CD4-positive, alpha-beta T cell treated with Interleukin-6 for 4 hours (primary cell): ENCODE measurements at regions not wholly inside any gene's neighbourhood (a gene's known extent, or its start where the extent isn't known, plus 50 kb on each side); places are given as distances from the start of the nearest gene placed in this dataset.
"Not testable (repeated sequence)": the region's sequence is repeated elsewhere in the genome, so short reads cannot be mapped to it uniquely, and the experiment has no call there.

ENCODE experiments used
- DNase-seq: peaks from one replicate; pipeline ENCODE4 v3.0.0-alpha.2; 2020; ENCODE audit warnings: mixed read lengths

DNA sequence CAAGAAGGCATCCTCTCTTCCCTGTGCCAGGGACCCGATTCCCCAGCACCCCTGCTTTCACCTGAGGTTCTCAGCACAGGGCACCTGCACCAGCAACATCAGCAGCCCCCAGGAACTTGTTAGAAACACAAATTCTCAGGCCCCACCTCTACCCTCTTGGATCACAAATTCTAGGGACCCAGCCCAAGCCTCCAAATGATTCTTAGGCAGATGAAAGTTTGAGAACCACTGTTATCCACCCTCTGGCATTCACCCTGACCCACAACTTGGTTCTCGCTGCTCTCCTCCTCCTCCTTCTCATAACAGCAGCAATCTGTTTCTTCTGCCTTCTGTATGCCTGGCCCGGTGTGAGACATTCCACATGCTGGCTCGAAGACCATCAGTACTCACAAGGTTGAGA is 60.3 kb upstream of the HIVEP3 start:
- DNase-seq = no peak

GRCh38 chr1:41977326-41977725 is 58.6 kb upstream of the HIVEP3 start:
- DNase-seq = no peak

DNA sequence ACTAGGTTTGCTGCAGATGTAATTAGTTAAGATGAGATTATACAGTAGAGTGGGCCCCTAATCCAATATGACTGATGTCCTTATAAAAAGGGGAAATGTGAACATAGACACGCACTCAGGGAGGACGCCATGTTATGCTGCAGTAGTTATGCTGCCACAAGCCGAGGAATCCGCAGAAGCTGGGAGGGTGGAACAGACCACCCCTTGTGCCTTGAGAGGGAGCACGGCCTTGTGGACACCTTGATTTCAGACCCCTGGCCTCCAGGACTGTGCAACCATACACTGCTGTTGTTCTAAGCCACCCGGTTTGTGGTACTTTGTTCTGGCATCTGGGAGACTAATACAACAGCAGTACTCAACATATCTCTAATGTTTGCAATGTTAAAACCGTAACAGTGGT is 57.9 kb upstream of the HIVEP3 start:
- no peak for DNase-seq

DNA sequence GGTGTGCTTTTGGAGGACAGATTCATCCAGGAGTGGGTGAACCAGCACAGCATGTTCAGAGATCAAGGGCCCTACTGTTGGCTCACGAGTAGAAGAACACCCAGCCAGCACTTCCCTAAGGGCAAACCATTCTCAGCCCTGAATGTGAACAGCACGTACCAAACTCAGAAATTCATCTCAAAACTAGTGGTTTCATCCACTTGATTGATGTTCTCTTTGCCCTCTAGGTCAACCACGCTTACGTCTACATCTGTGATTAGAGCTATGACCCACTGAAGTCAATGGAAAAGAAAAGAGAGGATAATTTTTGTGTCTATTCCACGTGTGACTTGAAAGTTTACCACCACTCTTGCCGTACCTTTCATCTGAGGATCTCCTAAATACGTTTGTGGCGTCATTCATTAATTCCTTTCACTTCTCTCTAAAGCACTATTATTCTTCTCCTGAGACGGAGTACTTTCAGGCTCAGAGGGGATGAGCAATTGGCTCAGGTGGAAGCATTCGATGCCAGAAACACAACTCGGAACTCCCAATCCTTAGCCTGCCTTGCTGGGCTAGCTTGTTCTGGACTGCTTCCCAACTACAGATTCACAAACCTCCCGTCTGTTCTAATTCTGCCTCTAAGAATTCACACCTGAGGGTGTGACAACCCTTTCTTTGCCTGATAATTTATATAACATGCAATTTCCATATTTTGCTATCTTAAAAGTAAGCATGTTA is 57.3 kb upstream of the HIVEP3 start:
- DNase-seq = no peak

GRCh38 chr1:41975121-41975520 is 56.4 kb upstream of the HIVEP3 start:
- no peak for DNase-seq

DNA sequence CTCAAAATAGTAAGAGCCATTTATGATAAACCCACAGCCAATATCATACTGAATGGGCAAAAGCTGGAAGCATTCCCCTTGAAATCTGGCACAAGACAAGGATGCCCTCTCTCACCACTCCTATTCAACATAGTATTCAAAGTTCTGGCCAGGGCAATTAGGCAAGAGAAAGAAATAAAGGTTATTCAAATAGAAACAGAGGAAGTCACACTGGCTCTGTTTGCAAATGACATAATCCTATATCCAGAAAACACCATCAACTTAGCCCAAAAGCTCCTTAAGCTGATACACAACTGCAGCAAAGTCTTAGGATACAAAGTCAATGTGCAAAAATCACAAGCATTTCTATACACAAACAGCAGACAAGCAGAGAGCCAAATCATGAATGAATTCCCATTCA is 49.8 kb upstream of the HIVEP3 start:
- not testable (repeated sequence) for DNase-seq
